Mesenteric fat pad (tissue), 1 donor: ENCODE measurements at regions not wholly inside any gene's neighbourhood (a gene's known extent, or its start where the extent isn't known, plus 50 kb on each side); places are given as distances from the start of the nearest gene placed in this dataset.
A peak's percentile ranks its signal among the peaks of the same experiment; 100 is the strongest.

Source experiments
- DNase-seq: peaks from one replicate; pipeline ENCODE4 v3.0.0-alpha.2; 2020; ENCODE audit warnings: low spot score
- donor health status: DM: yes; HTN: yes; CAD: no.

DNA sequence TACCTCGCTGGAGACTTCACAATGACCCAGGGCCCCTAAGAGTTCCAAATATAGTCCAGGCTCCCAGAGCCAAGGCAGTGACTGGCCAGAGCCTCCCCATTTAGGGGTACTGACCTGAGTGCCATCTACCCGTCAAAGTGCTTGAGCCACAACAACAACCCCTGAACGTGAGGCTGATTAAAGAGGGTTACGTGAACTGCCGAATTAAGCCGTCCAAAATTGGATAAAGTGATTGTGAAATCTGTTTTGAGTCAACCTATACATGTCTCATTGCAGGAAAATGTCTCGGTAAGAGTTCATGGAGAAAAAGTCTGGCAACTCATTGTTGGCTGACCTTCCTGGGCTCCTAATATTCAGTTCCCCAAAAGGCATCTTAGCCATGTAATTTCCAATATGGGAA lies 116.3 kb downstream of the TTC32 start:
- no peak for DNase-seq

DNA sequence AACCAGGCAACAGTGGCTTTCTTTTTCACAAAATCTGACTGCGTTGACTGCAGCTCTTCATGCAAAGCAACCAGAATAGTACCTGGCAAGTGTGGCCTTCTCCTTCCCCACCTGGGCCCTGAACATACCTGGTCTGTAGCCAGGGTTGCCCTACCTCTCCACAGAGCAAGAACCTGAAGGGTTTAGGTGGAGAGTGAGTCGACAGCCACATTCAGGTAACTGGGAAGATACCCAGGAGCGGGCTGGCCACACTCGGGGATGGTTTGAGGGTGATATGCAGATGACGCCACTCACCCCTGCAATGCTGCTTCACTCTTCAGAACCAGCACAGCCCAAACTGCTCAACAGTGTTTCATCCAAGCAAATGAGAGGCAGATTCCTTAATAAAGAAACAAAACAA lies 117.3 kb downstream of the TTC32 start:
- DNase-seq, result no peak

DNA sequence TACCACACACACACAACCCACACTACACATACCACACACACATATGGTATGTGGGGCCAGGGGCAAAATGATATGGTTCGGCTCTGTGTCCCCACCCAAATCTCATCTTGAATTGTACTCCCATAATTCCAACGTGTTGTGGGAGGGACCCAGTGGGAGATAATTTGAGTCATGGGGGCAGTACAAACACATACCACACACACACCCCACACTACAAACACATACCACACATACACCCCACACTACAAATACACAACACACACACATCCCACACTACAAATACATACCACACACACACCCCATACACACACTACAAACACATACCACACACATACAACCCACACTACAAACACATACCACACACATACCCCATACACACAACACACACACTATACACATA lies 117.8 kb downstream of the TTC32 start:
- no peak for DNase-seq

- no peak for DNase-seq
Observed at GRCh38 chr2:19776941-19777514, 124.8 kb downstream of the TTC32 start.

DNA sequence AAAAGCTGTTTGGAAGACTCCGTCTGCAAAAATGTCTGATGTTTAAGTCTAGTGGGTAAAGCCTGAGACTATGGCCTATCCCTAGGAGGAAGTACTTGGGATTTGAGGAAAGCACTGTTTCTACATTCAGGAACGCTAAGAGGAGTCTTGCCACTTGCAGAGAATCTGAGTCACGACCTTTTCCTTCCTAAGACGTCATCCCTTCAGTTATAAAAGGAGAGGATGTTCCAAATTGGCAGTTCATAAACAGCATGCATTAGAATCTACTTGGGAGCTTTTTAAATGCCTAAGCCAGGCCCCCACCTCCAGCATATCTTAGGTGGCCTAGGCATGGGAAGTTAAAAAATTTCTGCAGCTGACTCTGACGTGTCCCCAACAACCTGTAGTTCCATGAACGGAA lies 125.9 kb downstream of the TTC32 start:
- no peak for DNase-seq

DNA sequence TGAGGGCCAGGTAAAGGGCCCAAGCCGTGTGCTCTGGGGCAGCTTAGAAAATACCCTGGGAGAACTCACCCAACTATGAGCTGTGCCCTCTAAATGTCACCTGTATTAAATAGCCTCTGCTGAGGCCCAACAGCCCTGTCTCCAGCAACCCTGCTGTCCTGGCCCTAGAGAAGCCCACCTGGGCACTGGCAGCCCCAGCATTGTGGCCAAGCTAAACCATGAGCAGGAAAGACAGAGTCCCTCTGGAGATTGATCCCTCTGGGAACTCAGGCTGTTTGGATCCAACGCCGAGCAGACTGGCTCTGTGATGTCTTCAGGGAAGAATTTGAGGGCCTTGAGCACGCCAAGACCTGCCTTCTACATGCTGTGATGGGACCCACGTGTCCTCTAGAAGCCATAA lies 126.5 kb downstream of the TTC32 start:
- no peak for DNase-seq

DNA sequence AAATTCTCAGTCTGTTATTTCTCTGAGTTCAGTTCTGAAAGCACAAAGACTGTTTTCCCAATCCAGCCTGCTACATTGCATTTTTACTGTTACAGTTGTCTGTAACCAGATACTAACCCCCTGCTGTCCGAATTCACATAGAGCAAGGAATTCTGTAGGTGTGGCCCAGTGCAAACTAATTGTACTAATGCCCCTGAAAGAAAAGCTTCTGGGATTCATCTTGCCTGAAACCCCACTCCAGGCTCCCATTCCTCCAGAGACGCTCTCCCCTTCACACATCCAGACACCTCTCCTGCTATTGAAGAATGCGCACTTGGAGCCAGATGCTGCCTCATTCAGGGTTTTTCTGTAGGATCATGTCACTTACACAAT lies 127.0 kb downstream of the TTC32 start:
- DNase-seq, result no peak

- DNase-seq, result no peak
Observed at GRCh38 chr2:19772981-19773380, 128.8 kb downstream of the TTC32 start.

DNA sequence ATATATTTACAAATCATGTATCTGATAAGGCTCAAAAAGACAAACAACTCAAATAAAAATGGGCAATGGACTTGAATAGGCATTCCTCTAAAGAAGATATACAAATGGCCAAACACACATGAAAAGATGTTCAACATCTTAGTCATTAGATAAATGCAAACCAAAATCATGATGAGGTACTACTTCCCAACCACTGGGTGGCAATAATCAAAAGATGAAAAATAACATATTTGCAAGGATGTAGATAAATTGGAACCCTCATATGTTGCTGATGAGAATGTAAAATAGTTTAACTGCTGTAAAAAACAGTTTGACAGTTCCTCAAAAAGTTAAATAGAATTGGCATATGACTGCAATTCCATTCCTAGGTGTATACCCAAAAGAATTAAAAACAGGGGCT lies 132.3 kb downstream of the TTC32 start:
- DNase-seq, result no peak

DNA sequence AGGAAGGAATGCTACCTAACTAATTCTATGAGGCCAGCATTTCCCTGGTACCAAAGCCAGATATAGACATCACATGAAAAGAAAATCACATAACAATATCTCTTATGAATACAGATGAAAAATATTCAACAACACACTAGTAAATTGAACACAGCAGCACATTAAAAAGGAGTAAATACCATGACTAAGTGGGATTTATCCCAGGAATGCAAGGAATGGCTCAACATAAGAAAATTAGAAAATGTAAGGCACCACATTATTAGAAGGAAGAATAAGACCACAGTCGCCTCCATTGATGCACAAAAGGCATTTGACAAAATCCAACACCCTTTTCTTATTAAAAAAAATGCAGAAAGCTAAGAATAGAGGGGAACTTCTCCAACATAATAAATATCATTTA lies 133.9 kb downstream of the TTC32 start:
- no peak for DNase-seq

DNA sequence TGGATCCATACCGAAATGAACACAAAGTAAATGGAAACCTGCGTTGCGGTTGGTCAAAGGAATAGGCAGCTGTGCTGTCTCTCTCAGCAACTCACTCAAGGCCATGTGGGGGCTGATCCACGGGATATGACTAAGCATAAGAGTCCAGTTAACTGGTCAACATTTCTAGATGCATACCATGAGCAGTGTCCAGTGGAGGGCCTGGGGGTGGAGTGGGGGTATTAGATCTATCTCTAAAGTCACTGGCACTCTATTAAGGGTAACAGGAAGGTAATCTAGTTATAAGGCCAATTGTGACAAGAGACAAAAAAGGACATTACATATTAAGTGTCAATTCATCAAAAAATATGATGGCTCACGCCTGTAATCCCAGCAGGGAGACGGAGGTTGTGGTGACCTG lies 136.8 kb downstream of the TTC32 start:
- DNase-seq, result peak; percentile 69

GRCh38 chr2:19763731-19764130 lies 138.1 kb downstream of the TTC32 start:
- peak; percentile 14 for DNase-seq

DNA sequence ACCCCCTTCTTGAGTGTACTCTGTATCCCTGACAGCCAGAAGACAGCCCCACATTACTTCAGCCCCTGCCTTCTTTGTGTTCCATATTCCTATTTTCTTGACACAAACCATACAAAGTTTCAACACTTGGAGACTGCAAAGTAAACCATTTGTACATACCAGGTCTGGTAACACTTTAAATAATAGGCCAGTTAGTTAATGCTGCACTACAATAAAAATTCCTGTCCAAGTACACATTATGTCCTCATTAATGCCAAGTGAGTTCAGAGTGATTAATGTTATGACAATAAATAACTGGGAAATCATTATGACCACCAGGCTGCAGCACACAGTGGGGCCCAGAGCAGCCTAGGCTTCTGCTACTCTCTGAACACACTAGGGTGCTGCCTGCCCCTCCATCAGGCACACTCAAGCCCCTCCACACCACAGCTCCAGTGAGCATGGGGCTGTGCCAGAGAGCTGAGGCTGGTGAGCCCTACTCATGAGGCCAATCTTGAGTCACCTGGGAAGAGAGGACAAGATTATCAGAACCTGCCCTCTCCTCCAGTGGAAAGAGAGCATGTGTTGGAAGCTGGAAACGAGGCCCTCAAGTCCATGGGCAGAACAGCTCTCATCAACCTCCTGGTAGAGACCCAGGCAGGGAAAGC lies 138.7 kb downstream of the TTC32 start:
- peak; percentile 59 for DNase-seq

GRCh38 chr2:19762142-19762541 lies 139.6 kb downstream of the TTC32 start:
- DNase-seq, result no peak

- DNase-seq, result no peak
Observed at GRCh38 chr2:19759880-19760279, 141.9 kb downstream of the TTC32 start.

GRCh38 chr2:19758658-19759057 lies 143.1 kb downstream of the TTC32 start:
- DNase-seq, result no peak

- DNase-seq, result peak; percentile 71
Observed at GRCh38 chr2:19757586-19757985, 144.2 kb downstream of the TTC32 start.

GRCh38 chr2:19754907-19755306 lies 146.9 kb downstream of the TTC32 start:
- DNase-seq, result peak; percentile 65

- DNase-seq, result peak; percentile 33
Observed at GRCh38 chr2:19753818-19754217, 148.0 kb downstream of the TTC32 start.

GRCh38 chr2:19753314-19753713 lies 148.5 kb downstream of the TTC32 start:
- DNase-seq, result no peak

- DNase-seq, result peak; percentile 59
Observed at GRCh38 chr2:19752500-19752899, 149.3 kb downstream of the TTC32 start.

GRCh38 chr2:19751631-19752030 lies 150.2 kb downstream of the TTC32 start:
- no peak for DNase-seq

- DNase-seq, result peak; percentile 57
Observed at GRCh38 chr2:19750136-19750535, 151.6 kb downstream of the TTC32 start.

DNA sequence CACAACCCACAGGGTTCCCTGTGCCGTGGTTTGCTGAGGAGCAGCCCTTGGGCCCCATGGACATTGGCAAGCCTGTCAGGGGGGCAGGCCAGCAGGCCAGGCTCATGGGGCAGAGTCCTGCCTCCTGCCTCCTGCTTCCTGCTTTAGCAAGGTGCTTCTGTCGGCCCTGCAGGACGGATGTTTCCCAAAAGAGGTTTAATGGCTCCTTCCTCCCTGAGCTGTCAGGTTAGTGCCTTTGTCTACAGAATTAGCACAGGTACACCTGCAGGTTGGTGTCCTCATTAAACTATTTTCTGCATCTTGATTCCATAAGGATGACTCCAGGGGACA lies 152.3 kb downstream of the TTC32 start:
- DNase-seq, result peak; percentile 26
